HG02623 (cell line): ENCODE measurements at regions not wholly inside any gene's neighbourhood (a gene's known extent, or its start where the extent isn't known, plus 50 kb on each side); places are given as distances from the start of the nearest gene placed in this dataset.
A peak's percentile ranks its signal among the peaks of the same experiment; 100 is the strongest.

Experiments
- ATAC-seq: cut with Tn5 transposase; IDR thresholded peaks from one replicate; pipeline ENCODE4 v1.9.1; 2021; ENCODE audit warnings: moderate library complexity; ENCODE audit not compliant: unreplicated experiment

- ATAC-seq, result no peak
Measured at GRCh38 chr10:4533621-4534020, 292.4 kb upstream of the AKR1E2 start.

GRCh38 chr10:4532976-4533375 is 293.0 kb upstream of the AKR1E2 start:
- no peak for ATAC-seq

- no peak for ATAC-seq
Measured at GRCh38 chr10:4532467-4532866, 293.5 kb upstream of the AKR1E2 start.

- no peak for ATAC-seq
Measured at GRCh38 chr10:4532011-4532410, 294.0 kb upstream of the AKR1E2 start.

GRCh38 chr10:4529266-4529665 is 296.7 kb upstream of the AKR1E2 start:
- ATAC-seq, result no peak

GRCh38 chr10:4527281-4527970 is 298.6 kb upstream of the AKR1E2 start:
- no peak for ATAC-seq

- no peak for ATAC-seq
Measured at GRCh38 chr10:4526311-4526731, 299.7 kb upstream of the AKR1E2 start.

- no peak for ATAC-seq
Measured at GRCh38 chr10:4525103-4525502, 300.9 kb upstream of the AKR1E2 start.

- ATAC-seq, result peak; percentile 88
Measured at GRCh38 chr10:4522296-4523000, 303.6 kb upstream of the AKR1E2 start.

GRCh38 chr10:4519658-4520402 is 306.2 kb upstream of the AKR1E2 start:
- no peak for ATAC-seq

- ATAC-seq, result no peak
Measured at GRCh38 chr10:4517746-4518145, 308.3 kb upstream of the AKR1E2 start.

- no peak for ATAC-seq
Measured at GRCh38 chr10:4515721-4516120, 310.3 kb upstream of the AKR1E2 start.

- ATAC-seq, result peak; percentile 78
Measured at GRCh38 chr10:4514445-4515108, 311.4 kb upstream of the AKR1E2 start.

- no peak for ATAC-seq
Measured at GRCh38 chr10:4512671-4513240, 313.3 kb upstream of the AKR1E2 start.

- no peak for ATAC-seq
Measured at GRCh38 chr10:4512196-4512595, 313.8 kb upstream of the AKR1E2 start.

- ATAC-seq, result no peak
Measured at GRCh38 chr10:4511509-4511908, 314.5 kb upstream of the AKR1E2 start.

GRCh38 chr10:4509405-4509804 is 316.6 kb upstream of the AKR1E2 start:
- ATAC-seq, result no peak

- ATAC-seq, result no peak
Measured at GRCh38 chr10:4506095-4506494, 319.9 kb upstream of the AKR1E2 start.

GRCh38 chr10:4504550-4504949 is 321.5 kb upstream of the AKR1E2 start:
- no peak for ATAC-seq

GRCh38 chr10:4503076-4503475 is 322.9 kb upstream of the AKR1E2 start:
- ATAC-seq, result no peak

GRCh38 chr10:4501306-4501705 is 324.7 kb upstream of the AKR1E2 start:
- ATAC-seq, result no peak
